B cell (primary cell): ENCODE measurements at regions not wholly inside any gene's neighbourhood (a gene's known extent, or its start where the extent isn't known, plus 50 kb on each side); places are given as distances from the start of the nearest gene placed in this dataset.

Experiments
- ATAC-seq: fragments of 200-7000 bp; cut with Tn5 transposase; one replicate; pipeline ENCODE4 v1.10.0; 2021; ENCODE audit warnings: low read depth, mild to moderate bottlenecking, moderate number of reproducible peaks, moderate library complexity
- CTCF ChIA-PET: fragments of 350-600 bp; sonication (Branson Sonifier 250); formaldehyde crosslinking; loops from one replicate; lab custom pipeline; 2021; ENCODE audit warnings: antibody characterized with exemption, inconsistent platforms; lab: Charles Lee
- POLR2A ChIA-PET: fragments of 350-600 bp; sonication (Branson Sonifier 250); formaldehyde crosslinking; loops from one replicate; lab custom pipeline; 2021; ENCODE audit warnings: antibody characterized with exemption; lab: Charles Lee
- DNase-seq: peaks from one replicate; pipeline ENCODE4 v3.0.0; 2013
- H2AFZ ChIP-seq: 2 replicates; pipeline ENCODE4 v1.6.1; 2012; ENCODE audit warnings: mild to moderate bottlenecking, low read depth, low read length; ENCODE audit not compliant: insufficient read depth, poor library complexity, severe bottlenecking
- H3K27ac ChIP-seq, 2 donors: 1 replicate in 1 of 2; 2 replicates in 1 of 2; pipeline ENCODE4 v1.5.1; 2012 to 2013; ENCODE audit warnings: low read length in 2 of 2, mild to moderate bottlenecking in 2 of 2, moderate library complexity in 1 of 2
- H3K27me3 ChIP-seq, 4 experiments: fragments of 200-600 bp in 1 of 4; sonication (generic) in 1 of 4; replicated peaks in 1 of 4; 1 replicate in 2 of 4; 2 replicates in 2 of 4; pipeline versions ENCODE4 v1.6.1 to v1.7.0; 2013 to 2016; ENCODE audit warnings: low read length in 3 of 4, mild to moderate bottlenecking in 2 of 4, mixed read lengths in 1 of 4, moderate library complexity in 1 of 4; ENCODE audit not compliant: insufficient read depth in 4 of 4, control insufficient read depth in 3 of 4; ENCODE audit errors: control extremely low read depth in 1 of 4
- H3K36me3 ChIP-seq, 2 experiments: replicated peaks in 1 of 2; 1 replicate in 1 of 2; 2 replicates in 1 of 2; pipeline versions ENCODE4 v1.6.1 to v1.7.1; 2013; ENCODE audit warnings: low read length in 1 of 2; ENCODE audit not compliant: insufficient read depth in 2 of 2, control insufficient read depth in 1 of 2; ENCODE audit errors: control extremely low read depth in 1 of 2, extremely low read depth in 1 of 2
- H3K4me1 ChIP-seq, 2 donors: fragments of 200-600 bp in 1 of 2; sonication (generic) in 1 of 2; 1 replicate in 1 of 2; 2 replicates in 1 of 2; pipeline versions ENCODE4 v1.5.1 to v1.6.1; 2013 to 2017; ENCODE audit warnings: low read length in 2 of 2; ENCODE audit not compliant: control insufficient read depth in 2 of 2, insufficient read depth in 2 of 2
- H3K4me2 ChIP-seq: replicated peaks from 2 replicates; pipeline ENCODE3; 2012; ENCODE audit warnings: mild to moderate bottlenecking, low read depth, low read length; ENCODE audit not compliant: poor library complexity, severe bottlenecking
- H3K4me3 ChIP-seq, 5 experiments: fragments of 200-600 bp in 1 of 5; sonication (generic) in 1 of 5; 1 replicate in 3 of 5; 2 replicates in 2 of 5; pipeline versions ENCODE4 v1.5.1 to v1.7.0; 2011 to 2016; ENCODE audit warnings: low read length in 4 of 5, mild to moderate bottlenecking in 4 of 5, low read depth in 2 of 5, control low read depth in 1 of 5, moderate library complexity in 1 of 5; ENCODE audit not compliant: insufficient read depth in 1 of 5; ENCODE audit errors: control extremely low read depth in 1 of 5, extremely low read depth in 1 of 5
- H3K79me2 ChIP-seq: fragments of 200-600 bp; sonication (generic); one replicate; pipeline ENCODE4 v1.6.0; 2016; ENCODE audit warnings: low read length; ENCODE audit not compliant: control insufficient read depth, insufficient read depth
- H3K9ac ChIP-seq: fragments of 200-600 bp; sonication (generic); 2 replicates; pipeline ENCODE4 v1.6.1; 2017; ENCODE audit warnings: mild to moderate bottlenecking, low read length, moderate library complexity
- H3K9me3 ChIP-seq, 3 donors: one replicate each; pipeline versions ENCODE4 v1.6.1 to v1.7.1; 2013; ENCODE audit warnings: low read length in 2 of 3; ENCODE audit not compliant: control insufficient read depth in 2 of 3, insufficient read depth in 1 of 3; ENCODE audit errors: control extremely low read depth in 1 of 3
- H4K20me1 ChIP-seq: 2 replicates; pipeline ENCODE4 v1.6.0; 2012; ENCODE audit warnings: mild to moderate bottlenecking, low read length; ENCODE audit not compliant: insufficient read depth, control insufficient read depth, poor library complexity, severe bottlenecking
- H3K27ac Mint-ChIP-seq: one replicate; pipeline ENCODE4 v1.8.0; 2021; ENCODE audit warnings: mixed read lengths
- H3K27me3 Mint-ChIP-seq: one replicate; pipeline ENCODE4 v1.8.0; 2021; ENCODE audit warnings: mixed read lengths
- H3K4me1 Mint-ChIP-seq: one replicate; pipeline ENCODE4 v1.8.0; 2021; ENCODE audit warnings: mixed read lengths
- H3K4me3 Mint-ChIP-seq: one replicate; pipeline ENCODE4 v1.8.0; 2021; ENCODE audit warnings: mixed read lengths
- H3K9me3 Mint-ChIP-seq: one replicate; pipeline ENCODE4 v1.8.0; 2022; ENCODE audit warnings: mixed read lengths; ENCODE audit not compliant: insufficient read depth
- CTCF ChIP-seq: fragments of 200-600 bp; IDR thresholded peaks from one replicate; pipeline ENCODE4 v1.8.0; 2022; ENCODE audit warnings: antibody characterized with exemption, mild to moderate bottlenecking
- EZH2 ChIP-seq: IDR thresholded peaks from 2 replicates; pipeline ENCODE4 v1.6.1; 2012; ENCODE audit warnings: borderline replicate concordance, low read depth, mild to moderate bottlenecking, moderate library complexity, low read length; ENCODE audit not compliant: insufficient read depth, poor library complexity, severe bottlenecking
- WGBS: methylation state at CpG from one replicate; pipeline ENCODE4 v1.1.5; 2013; ENCODE audit warnings: missing lambda C conversion rate; ENCODE audit not compliant: insufficient coverage; 5-methylcytosine and 5-hydroxymethylcytosine counted together
- intact Hi-C: fragments of 100-400 bp; cut with micrococcal nuclease; formaldehyde crosslinking; loops from one replicate; pipeline ENCODE4 v1.10.0; 2022

GRCh38 chr1:189941922-189942321 lies 535.7 kb downstream of the BRINP3 start:
- no peak for ATAC-seq
- Histone ChIP-seq H3K9me3 (no peaks in the 10 kb centered on the region), H3K4me3 (no peak overlapping the region), H4K20me1 (no peaks in the 10 kb centered on the region), H3K4me1 (no peaks in the 10 kb centered on the region), H3K27ac (no peak overlapping the region), H3K36me3 (no peaks in the 10 kb centered on the region), H3K79me2 (no peaks in the 10 kb centered on the region), H3K4me2 (no peak overlapping the region), H3K9ac (no peak overlapping the region), H2AFZ (no peak overlapping the region), H3K27me3 (no peaks in the 10 kb centered on the region)
- H3K27ac Mint-ChIP-seq: no peak overlapping the region
- no peak overlapping the region for H3K4me3 Mint-ChIP-seq
- CTCF ChIA-PET: no interaction called here
- intact Hi-C loops: no loop called here
- TF ChIP-seq CTCF: no peak
- no peak for TF ChIP-seq EZH2
- POLR2A ChIA-PET: no interaction called here
- no peaks in the 10 kb centered on the region for H3K27me3 Mint-ChIP-seq
- DNase-seq: no peak
- no CpG with 5 or more reads among the region's 1 CpG for WGBS
- no peaks in the 10 kb centered on the region for H3K9me3 Mint-ChIP-seq
- no peaks in the 10 kb centered on the region for H3K4me1 Mint-ChIP-seq

- no peak for TF ChIP-seq CTCF
- no CpG with 5 or more reads among the region's 1 CpG for WGBS
These were observed 518.9 kb downstream of the BRINP3 start for GRCh38 chr1:189958756-189959155.

More at GRCh38 chr1:189958756-189959155, 518.9 kb downstream of the BRINP3 start:
- no peak overlapping the region for H3K9ac ChIP-seq
- ChIA-PET CTCF (no interaction called here), POLR2A (no interaction called here)
- no peaks in the 10 kb centered on the region for H3K27me3 ChIP-seq
- no peaks in the 10 kb centered on the region for H3K9me3 Mint-ChIP-seq
- no peaks in the 10 kb centered on the region for H3K27me3 Mint-ChIP-seq
- H3K79me2 ChIP-seq: no peaks in the 10 kb centered on the region
- no peaks in the 10 kb centered on the region for H3K36me3 ChIP-seq
- no peaks in the 10 kb centered on the region for H3K4me1 ChIP-seq
- no peak overlapping the region for H3K27ac ChIP-seq
- no peaks in the 10 kb centered on the region for H4K20me1 ChIP-seq
- H3K4me1 Mint-ChIP-seq: no peaks in the 10 kb centered on the region
- no peak overlapping the region for H2AFZ ChIP-seq
- no peak overlapping the region for H3K4me2 ChIP-seq
- intact Hi-C loops: no loop called here
- H3K4me3 Mint-ChIP-seq: no peak overlapping the region
- no peak overlapping the region for H3K27ac Mint-ChIP-seq
- DNase-seq (no peak), ATAC-seq (no peak)
- H3K4me3 ChIP-seq: no peak overlapping the region
- H3K9me3 ChIP-seq: no peaks in the 10 kb centered on the region
